K562 (cell line): ENCODE measurements at regions not wholly inside any gene's neighbourhood (a gene's known extent, or its start where the extent isn't known, plus 50 kb on each side); places are given as distances from the start of the nearest gene placed in this dataset.

Source experiments
- ATAC-seq: fragments of 200-7000 bp; cut with Tn5 transposase; 3 replicates; pipeline ENCODE4 v1.9.1; 2020; ENCODE audit warnings: moderate library complexity
- BruUV-seq: library from RNA; stranded (reverse); fragments of 400-500 nt; replicated peaks from 2 replicates; lab custom pipeline; 2021; lab: Mats Ljungman, UMichigan
- CTCF ChIA-PET: fragments of 300-600 bp; formaldehyde crosslinking; extraction: SDS; loops from one replicate; lab custom pipeline; 2021; ENCODE audit warnings: low intra/inter-chr PET ratio; lab: Yijun Ruan, JAX
- POLR2A ChIA-PET: fragments of 300-600, 350-650 bp; sonication (Branson Sonifier 250); formaldehyde crosslinking; extraction: SDS; loops from one replicate; lab custom pipeline; 2021; ENCODE audit warnings: antibody characterized with exemption, inconsistent platforms; lab: Yijun Ruan, JAX
- DNase-seq, 4 experiments: peaks; one replicate each; pipeline versions ENCODE4 v3.0.0 to v3.0.0-alpha.2; 2011 to 2018; ENCODE audit warnings: low spot score in 3 of 4, mixed read lengths in 3 of 4; ENCODE audit errors: extremely low read depth in 1 of 4
- FAIRE-seq: peaks from 2 replicates; lab custom pipeline; 2011; peaks lifted over from hg19 to GRCh38; lab: Jason Lieb, UNC
- H2AFZ ChIP-seq: 2 replicates; pipeline ENCODE4 v1.6.0; 2011; ENCODE audit warnings: low read depth, low read length, control low read depth, inconsistent platforms
- H3K27ac ChIP-seq: fragments of 200-600 bp; 3 replicates; pipeline ENCODE4 v1.8.0; 2011; ENCODE audit warnings: low read depth, mild to moderate bottlenecking, control low read depth, inconsistent platforms, low read length, moderate library complexity, mixed read lengths; ENCODE audit errors: extremely low read depth
- H3K27me3 ChIP-seq, 2 experiments: fragments of 300-600 bp in 1 of 2; 2 replicates in 1 of 2; 3 replicates in 1 of 2; pipeline versions ENCODE4 v1.6.0 to v1.8.0; 2011; ENCODE audit warnings: inconsistent platforms in 2 of 2, low read length in 2 of 2, mild to moderate bottlenecking in 1 of 2, mixed read lengths in 1 of 2, moderate library complexity in 1 of 2; ENCODE audit not compliant: control insufficient read depth in 2 of 2, insufficient read depth in 2 of 2
- H3K36me3 ChIP-seq: fragments of 300-600 bp; 3 replicates; pipeline ENCODE4 v1.8.0; 2011; ENCODE audit warnings: mild to moderate bottlenecking, low read length, inconsistent platforms; ENCODE audit not compliant: control insufficient read depth, insufficient read depth
- H3K4me1 ChIP-seq, 2 experiments: fragments of 200-600 bp in 1 of 2; replicated peaks in 1 of 2; 2 replicates in 1 of 2; 3 replicates in 1 of 2; pipeline versions ENCODE4 v1.5.1 to v1.8.0; 2011; ENCODE audit warnings: inconsistent platforms in 2 of 2, low read length in 2 of 2, mild to moderate bottlenecking in 1 of 2, mixed read lengths in 1 of 2, moderate library complexity in 1 of 2; ENCODE audit not compliant: control insufficient read depth in 2 of 2, insufficient read depth in 2 of 2
- H3K4me2 ChIP-seq: 2 replicates; pipeline ENCODE4 v1.6.1; 2011; ENCODE audit warnings: low read length, control low read depth, inconsistent platforms, mixed read lengths; ENCODE audit not compliant: insufficient read depth
- H3K4me3 ChIP-seq: fragments of 200-600 bp; sonication (generic), shearing (Covaris generic); 2 replicates; pipeline ENCODE4 v1.5.1; 2016; ENCODE audit warnings: control low read depth, inconsistent platforms
- H3K79me2 ChIP-seq: fragments of 200-600 bp; 3 replicates; pipeline ENCODE4 v1.8.0; 2011; ENCODE audit warnings: low read length, inconsistent platforms; ENCODE audit not compliant: control insufficient read depth, insufficient read depth
- H3K9ac ChIP-seq, 2 experiments: 2 replicates each; pipeline versions ENCODE4 v1.6.0 to v1.6.1; 2011; ENCODE audit warnings: low read depth in 2 of 2, low read length in 2 of 2, control low read depth in 1 of 2, inconsistent platforms in 1 of 2, mild to moderate bottlenecking in 1 of 2, mixed read lengths in 1 of 2; ENCODE audit not compliant: insufficient read depth in 1 of 2
- H3K9me1 ChIP-seq: one replicate; pipeline ENCODE4 v1.6.0; 2011; ENCODE audit warnings: inconsistent platforms, mild to moderate bottlenecking, low read length, moderate library complexity; ENCODE audit not compliant: control insufficient read depth, insufficient read depth
- H3K9me3 ChIP-seq: replicated peaks from 2 replicates; pipeline ENCODE4 v1.5.1; 2011; ENCODE audit warnings: low read depth, low read length, inconsistent platforms; ENCODE audit not compliant: control insufficient read depth, insufficient read depth
- H4K20me1 ChIP-seq: replicated peaks from 2 replicates; pipeline ENCODE4 v1.6.1; 2011; ENCODE audit warnings: low read length, inconsistent platforms, mixed read lengths; ENCODE audit not compliant: control insufficient read depth, insufficient read depth
- EP300 ChIP-seq: IDR thresholded peaks from 2 replicates; pipeline ENCODE4 v1.6.1; 2012; ENCODE audit warnings: low read length, improper control_type of control experiment
- HDGF ChIP-seq: fragments of 450-650 bp; IDR thresholded peaks from 2 replicates; pipeline ENCODE4 v1.6.1; 2016
- IRF2 ChIP-seq: sonication (generic); formaldehyde crosslinking; IDR thresholded peaks from 2 replicates; pipeline ENCODE4 v1.8.1; 2022; ENCODE audit warnings: mild to moderate bottlenecking, missing genetic modification reagents
- KLF10 ChIP-seq: fragments of 250-450 bp; sonication (Bioruptor Pico); IDR thresholded peaks from 2 replicates; pipeline ENCODE4 v1.6.1; 2021; ENCODE audit warnings: matching md5 sums
- RAD51 ChIP-seq: fragments of 450-650 bp; IDR thresholded peaks from 2 replicates; pipeline ENCODE4 v1.7.1; 2016; ENCODE audit warnings: low read depth, mild to moderate bottlenecking, borderline replicate concordance
- TARDBP ChIP-seq: fragments of 450-650 bp; IDR thresholded peaks from 2 replicates; pipeline ENCODE4 v1.6.1; 2016
- U2AF2 ChIP-seq: fragments of 200-400 bp; formaldehyde crosslinking; optimal IDR thresholded peaks from 2 replicates; pipeline ENCODE3; 2017; ENCODE audit warnings: low read depth, mild to moderate bottlenecking, low read length
- ZFP36 ChIP-seq: fragments of 150-350 bp; IDR thresholded peaks from 2 replicates; pipeline ENCODE4 v1.6.1; 2018; ENCODE audit warnings: low read length, low read depth; ENCODE audit not compliant: partially characterized antibody
- ZNF764 ChIP-seq: fragments of 250-450 bp; sonication (Bioruptor Pico); IDR thresholded peaks from 2 replicates; pipeline ENCODE4 v1.4.0; 2020; ENCODE audit warnings: low read depth, mild to moderate bottlenecking, moderate library complexity
- WGBS: fragments of 100-300 bp; shearing (Covaris generic); methylation state at CpG from one replicate; pipeline ENCODE4 v1.1.6; 2016; ENCODE audit warnings: low coverage, mixed read lengths; ENCODE audit not compliant: insufficient coverage; ENCODE audit errors: missing lambda C conversion rate; 5-methylcytosine and 5-hydroxymethylcytosine counted together
- in situ Hi-C: fragments of 300-500 bp; cut with MboI; formaldehyde crosslinking; loops from 4 replicates; pipeline ENCODE4 v1.15.0; 2018; ENCODE audit warnings: inconsistent platforms, mixed read lengths
- intact Hi-C: fragments of 100-400 bp; cut with micrococcal nuclease; formaldehyde crosslinking; loops from 2 replicates; pipeline ENCODE4 v1.14.2; 2022
- TF ChIP-seq, protein P1 (sequence below): sonication (generic); formaldehyde crosslinking; IDR thresholded peaks from 2 replicates; pipeline ENCODE4 v1.8.1; 2023; ENCODE audit warnings: mild to moderate bottlenecking, missing genetic modification reagents
- TF ChIP-seq, protein P2 (sequence below): fragments of 250-450 bp; sonication (Bioruptor Pico); IDR thresholded peaks from 2 replicates; pipeline ENCODE4 v1.4.0; 2020; ENCODE audit warnings: mild to moderate bottlenecking
- TF ChIP-seq, protein P3 (sequence below): fragments of 450-650 bp; formaldehyde crosslinking; IDR thresholded peaks from 2 replicates; pipeline ENCODE4 v1.4.0; 2022; ENCODE audit warnings: missing genetic modification characterization
- TF ChIP-seq, protein P4 (sequence below), 2 experiments: fragments of 450-650 bp; conservative IDR thresholded peaks; 2 replicates each; pipeline ENCODE4 v1.6.1; 2017; ENCODE audit warnings: mild to moderate bottlenecking in 2 of 2, moderate library complexity in 2 of 2
- TF ChIP-seq, protein P5 (sequence below): fragments of 250-450 bp; sonication (Bioruptor Pico); IDR thresholded peaks from 2 replicates; pipeline ENCODE4 v1.4.0; 2020; ENCODE audit warnings: borderline replicate concordance

DNA sequence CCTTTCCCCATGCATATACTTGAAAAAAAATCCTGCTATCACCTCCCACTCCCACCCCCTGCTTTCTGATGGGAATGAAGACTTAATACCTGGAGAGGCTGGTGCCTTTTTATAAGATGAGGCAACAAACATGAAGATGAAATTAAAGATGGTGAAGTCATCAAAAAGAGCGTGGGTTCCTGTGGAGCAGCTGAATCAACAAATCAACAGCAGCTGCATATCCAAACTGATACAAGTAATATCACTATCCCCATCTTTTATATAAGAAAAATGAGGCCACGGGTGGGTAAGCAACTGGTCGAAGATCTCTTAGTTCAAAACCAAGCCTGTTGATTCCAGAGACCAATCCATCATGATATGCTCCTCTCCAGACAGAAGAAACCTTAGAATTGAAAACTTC lies 268.5 kb downstream of the ENC1 start (continued):
- TF ChIP-seq U2AF2 = no peak
- TF ChIP-seq, protein P1, sequence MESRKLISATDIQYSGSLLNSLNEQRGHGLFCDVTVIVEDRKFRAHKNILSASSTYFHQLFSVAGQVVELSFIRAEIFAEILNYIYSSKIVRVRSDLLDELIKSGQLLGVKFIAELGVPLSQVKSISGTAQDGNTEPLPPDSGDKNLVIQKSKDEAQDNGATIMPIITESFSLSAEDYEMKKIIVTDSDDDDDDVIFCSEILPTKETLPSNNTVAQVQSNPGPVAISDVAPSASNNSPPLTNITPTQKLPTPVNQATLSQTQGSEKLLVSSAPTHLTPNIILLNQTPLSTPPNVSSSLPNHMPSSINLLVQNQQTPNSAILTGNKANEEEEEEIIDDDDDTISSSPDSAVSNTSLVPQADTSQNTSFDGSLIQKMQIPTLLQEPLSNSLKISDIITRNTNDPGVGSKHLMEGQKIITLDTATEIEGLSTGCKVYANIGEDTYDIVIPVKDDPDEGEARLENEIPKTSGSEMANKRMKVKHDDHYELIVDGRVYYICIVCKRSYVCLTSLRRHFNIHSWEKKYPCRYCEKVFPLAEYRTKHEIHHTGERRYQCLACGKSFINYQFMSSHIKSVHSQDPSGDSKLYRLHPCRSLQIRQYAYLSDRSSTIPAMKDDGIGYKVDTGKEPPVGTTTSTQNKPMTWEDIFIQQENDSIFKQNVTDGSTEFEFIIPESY = no peak
- TF ChIP-seq HDGF = no peak

DNA sequence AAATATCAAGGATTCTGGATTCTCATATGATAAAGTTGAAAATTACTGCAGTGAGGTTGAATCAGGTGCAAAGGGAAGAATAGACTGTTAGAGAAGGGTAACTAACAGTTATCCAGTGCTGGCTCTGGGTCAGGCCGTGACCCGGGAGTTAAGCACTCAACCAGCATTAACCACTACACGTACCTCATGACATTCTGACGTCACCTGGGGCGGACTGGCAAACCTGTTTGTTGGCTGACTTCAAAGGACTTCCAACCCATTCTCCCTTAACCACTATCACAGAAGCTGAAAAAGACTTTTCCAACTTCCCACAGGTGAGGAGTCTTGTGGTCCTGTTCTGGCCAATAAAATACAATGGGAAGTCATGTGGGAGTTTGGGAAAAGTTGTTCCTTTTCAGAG lies 268.9 kb downstream of the ENC1 start:
- H3K9me3 ChIP-seq = no peaks in the 10 kb centered on the region
- H4K20me1 ChIP-seq = no peaks in the 10 kb centered on the region
- no peaks in the 10 kb centered on the region for H3K27me3 ChIP-seq
- H3K27ac ChIP-seq = no peak overlapping the region
- in situ Hi-C loops (no loop called here), intact Hi-C loops (no loop called here)
- BruUV-seq = no TSS peak
- no peaks in the 10 kb centered on the region for H3K36me3 ChIP-seq
- no peaks in the 10 kb centered on the region; a peak in 1 of 5 replicates for H3K4me1 ChIP-seq
- DNase-seq (no peak), FAIRE-seq (no peak), ATAC-seq (no peak)
- H3K4me2 ChIP-seq = no peak overlapping the region
- ChIA-PET POLR2A (interaction anchor here (0.9 kb wide), 1 partner anchor 8 kb away, joined by 3 read pairs; no protein-coding TSS in a partner anchor), CTCF (no interaction called here)
- no peak overlapping the region for H3K4me3 ChIP-seq
- no peaks in the 10 kb centered on the region for H3K79me2 ChIP-seq
- H2AFZ ChIP-seq = no peak overlapping the region
- WGBS = 8% methylated on average over 5 of the region's 5 CpGs
- no peaks in the 10 kb centered on the region for H3K9me1 ChIP-seq
- H3K9ac ChIP-seq = no peak overlapping the region
- TF ChIP-seq TARDBP (no peak), RAD51 (no peak), ZNF764 (CRISPR knock-in tag) (no peak), IRF2 (CRISPR knock-in tag) (no peak), ZFP36 (no peak), KLF10 (CRISPR knock-in tag) (no peak), EP300 (no peak)
- TF ChIP-seq, protein P2, sequence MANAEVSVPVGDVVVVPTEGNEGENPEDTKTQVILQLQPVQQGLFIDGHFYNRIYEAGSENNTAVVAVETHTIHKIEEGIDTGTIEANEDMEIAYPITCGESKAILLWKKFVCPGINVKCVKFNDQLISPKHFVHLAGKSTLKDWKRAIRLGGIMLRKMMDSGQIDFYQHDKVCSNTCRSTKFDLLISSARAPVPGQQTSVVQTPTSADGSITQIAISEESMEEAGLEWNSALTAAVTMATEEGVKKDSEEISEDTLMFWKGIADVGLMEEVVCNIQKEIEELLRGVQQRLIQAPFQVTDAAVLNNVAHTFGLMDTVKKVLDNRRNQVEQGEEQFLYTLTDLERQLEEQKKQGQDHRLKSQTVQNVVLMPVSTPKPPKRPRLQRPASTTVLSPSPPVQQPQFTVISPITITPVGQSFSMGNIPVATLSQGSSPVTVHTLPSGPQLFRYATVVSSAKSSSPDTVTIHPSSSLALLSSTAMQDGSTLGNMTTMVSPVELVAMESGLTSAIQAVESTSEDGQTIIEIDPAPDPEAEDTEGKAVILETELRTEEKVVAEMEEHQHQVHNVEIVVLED (CRISPR knock-in tag) = no peak
- TF ChIP-seq, protein P3, sequence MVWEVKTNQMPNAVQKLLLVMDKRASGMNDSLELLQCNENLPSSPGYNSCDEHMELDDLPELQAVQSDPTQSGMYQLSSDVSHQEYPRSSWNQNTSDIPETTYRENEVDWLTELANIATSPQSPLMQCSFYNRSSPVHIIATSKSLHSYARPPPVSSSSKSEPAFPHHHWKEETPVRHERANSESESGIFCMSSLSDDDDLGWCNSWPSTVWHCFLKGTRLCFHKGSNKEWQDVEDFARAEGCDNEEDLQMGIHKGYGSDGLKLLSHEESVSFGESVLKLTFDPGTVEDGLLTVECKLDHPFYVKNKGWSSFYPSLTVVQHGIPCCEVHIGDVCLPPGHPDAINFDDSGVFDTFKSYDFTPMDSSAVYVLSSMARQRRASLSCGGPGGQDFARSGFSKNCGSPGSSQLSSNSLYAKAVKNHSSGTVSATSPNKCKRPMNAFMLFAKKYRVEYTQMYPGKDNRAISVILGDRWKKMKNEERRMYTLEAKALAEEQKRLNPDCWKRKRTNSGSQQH (CRISPR knock-in tag) = no peak
- TF ChIP-seq, protein P4, sequence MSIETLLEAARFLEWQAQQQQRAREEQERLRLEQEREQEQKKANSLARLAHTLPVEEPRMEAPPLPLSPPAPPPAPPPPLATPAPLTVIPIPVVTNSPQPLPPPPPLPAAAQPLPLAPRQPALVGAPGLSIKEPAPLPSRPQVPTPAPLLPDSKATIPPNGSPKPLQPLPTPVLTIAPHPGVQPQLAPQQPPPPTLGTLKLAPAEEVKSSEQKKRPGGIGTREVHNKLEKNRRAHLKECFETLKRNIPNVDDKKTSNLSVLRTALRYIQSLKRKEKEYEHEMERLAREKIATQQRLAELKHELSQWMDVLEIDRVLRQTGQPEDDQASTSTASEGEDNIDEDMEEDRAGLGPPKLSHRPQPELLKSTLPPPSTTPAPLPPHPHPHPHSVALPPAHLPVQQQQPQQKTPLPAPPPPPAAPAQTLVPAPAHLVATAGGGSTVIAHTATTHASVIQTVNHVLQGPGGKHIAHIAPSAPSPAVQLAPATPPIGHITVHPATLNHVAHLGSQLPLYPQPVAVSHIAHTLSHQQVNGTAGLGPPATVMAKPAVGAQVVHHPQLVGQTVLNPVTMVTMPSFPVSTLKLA (conservative IDR thresholded peaks at IDR 0.05) = no peak
- TF ChIP-seq, protein P5, sequence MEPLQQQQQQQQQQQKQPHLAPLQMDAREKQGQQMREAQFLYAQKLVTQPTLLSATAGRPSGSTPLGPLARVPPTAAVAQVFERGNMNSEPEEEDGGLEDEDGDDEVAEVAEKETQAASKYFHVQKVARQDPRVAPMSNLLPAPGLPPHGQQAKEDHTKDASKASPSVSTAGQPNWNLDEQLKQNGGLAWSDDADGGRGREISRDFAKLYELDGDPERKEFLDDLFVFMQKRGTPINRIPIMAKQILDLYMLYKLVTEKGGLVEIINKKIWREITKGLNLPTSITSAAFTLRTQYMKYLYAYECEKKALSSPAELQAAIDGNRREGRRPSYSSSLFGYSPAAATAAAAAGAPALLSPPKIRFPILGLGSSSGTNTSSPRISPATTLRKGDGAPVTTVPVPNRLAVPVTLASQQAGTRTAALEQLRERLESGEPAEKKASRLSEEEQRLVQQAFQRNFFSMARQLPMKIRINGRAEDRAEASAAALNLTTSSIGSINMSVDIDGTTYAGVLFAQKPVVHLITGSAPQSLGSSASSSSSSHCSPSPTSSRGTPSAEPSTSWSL (CRISPR knock-in tag) = no peak
